NB4 (cell line): ENCODE measurements at regions not wholly inside any gene's neighbourhood (a gene's known extent, or its start where the extent isn't known, plus 50 kb on each side); places are given as distances from the start of the nearest gene placed in this dataset.

Source experiments
- CTCF ChIP-seq: IDR thresholded peaks from one replicate; pipeline ENCODE4 v1.5.1; 2012; ENCODE audit warnings: low read depth, low read length
- MAX ChIP-seq: IDR thresholded peaks from 2 replicates; pipeline ENCODE4 v1.6.1; 2011; ENCODE audit warnings: low read depth, low read length
- MYC ChIP-seq: IDR thresholded peaks from 2 replicates; pipeline ENCODE4 v1.6.1; 2011; ENCODE audit warnings: low read depth, low read length
- POLR2A ChIP-seq: IDR thresholded peaks from 2 replicates; pipeline ENCODE4 v1.6.1; 2011; ENCODE audit warnings: mild to moderate bottlenecking; ENCODE audit not compliant: insufficient read length; ENCODE audit errors: extremely low read depth

GRCh38 chr9:31541721-31542281 lies 842.6 kb upstream of the ACO1 start:
- no peak for TF ChIP-seq CTCF
- TF ChIP-seq POLR2A, result no peak
- TF ChIP-seq MAX, result no peak
- TF ChIP-seq MYC, result no peak
